OCI-LY7 (cell line): ENCODE measurements at regions not wholly inside any gene's neighbourhood (a gene's known extent, or its start where the extent isn't known, plus 50 kb on each side); places are given as distances from the start of the nearest gene placed in this dataset.

ENCODE experiments used
- BruUV-seq: library from RNA; stranded (reverse); fragments of 400-500 nt; replicated peaks from 2 replicates; lab custom pipeline; 2021; lab: Mats Ljungman, UMichigan
- CTCF ChIA-PET: fragments of 300-600 bp; sonication (Branson Sonifier 250); formaldehyde crosslinking; loops from one replicate; lab custom pipeline; 2022; ENCODE audit warnings: antibody characterized with exemption; ENCODE audit not compliant: unreplicated experiment; lab: Charles Lee
- POLR2A ChIA-PET: fragments of 300-600 bp; sonication (Branson Sonifier 250); formaldehyde crosslinking; loops from one replicate; lab custom pipeline; 2022; ENCODE audit warnings: antibody characterized with exemption; lab: Charles Lee
- DNase-seq: peaks from one replicate; pipeline ENCODE4 v3.0.0-alpha.2; 2015; ENCODE audit warnings: low spot score
- H2AFZ ChIP-seq: fragments of 200-600 bp; sonication (generic), shearing (Covaris generic); 2 replicates; pipeline ENCODE4 v1.6.1; 2014; ENCODE audit warnings: mild to moderate bottlenecking, antibody characterized with exemption, low read length, moderate library complexity
- H3K27ac ChIP-seq: fragments of 200-600 bp; sonication (generic); 2 replicates; pipeline ENCODE4 v1.5.1; 2014; ENCODE audit warnings: mixed run types, low read depth, mild to moderate bottlenecking, moderate library complexity, low read length, inconsistent platforms; ENCODE audit not compliant: poor library complexity, severe bottlenecking
- H3K36me3 ChIP-seq: fragments of 200-600 bp; sonication (generic); 2 replicates; pipeline ENCODE4 v1.6.1; 2014; ENCODE audit warnings: mild to moderate bottlenecking, antibody characterized with exemption, low read length, moderate library complexity, mixed read lengths; ENCODE audit not compliant: insufficient read depth
- H3K4me1 ChIP-seq: fragments of 200-600 bp; sonication (generic); 2 replicates; pipeline ENCODE4 v1.5.1; 2014; ENCODE audit warnings: mild to moderate bottlenecking, low read length; ENCODE audit not compliant: insufficient read depth, poor library complexity, severe bottlenecking
- H3K4me2 ChIP-seq: fragments of 200-600 bp; sonication (generic); 2 replicates; pipeline ENCODE4 v1.6.1; 2014; ENCODE audit warnings: mild to moderate bottlenecking, low read length
- H3K4me3 ChIP-seq: fragments of 200-600 bp; sonication (generic); 2 replicates; pipeline ENCODE4 v1.5.1; 2014; ENCODE audit warnings: mild to moderate bottlenecking, low read depth, low read length; ENCODE audit not compliant: poor library complexity, severe bottlenecking
- H3K79me2 ChIP-seq: fragments of 200-600 bp; sonication (generic); 2 replicates; pipeline ENCODE4 v1.6.1; 2016; ENCODE audit warnings: low read depth, mild to moderate bottlenecking, low read length, moderate library complexity, mixed read lengths; ENCODE audit not compliant: insufficient read depth
- H3K9me2 ChIP-seq: fragments of 200-600 bp; sonication (generic); 2 replicates; pipeline ENCODE4 v1.6.1; 2016; ENCODE audit warnings: mild to moderate bottlenecking, low read length, mixed read lengths; ENCODE audit not compliant: insufficient read depth
- H3K9me3 ChIP-seq: fragments of 200-600 bp; sonication (generic); 2 replicates; pipeline ENCODE4 v1.6.1; 2014; ENCODE audit warnings: mild to moderate bottlenecking, mixed run types, low read length, mixed read lengths
- H4K20me1 ChIP-seq: fragments of 200-600 bp; sonication (generic); 2 replicates; pipeline ENCODE4 v1.6.1; 2014; ENCODE audit warnings: mild to moderate bottlenecking, antibody characterized with exemption, low read length, moderate library complexity, mixed read lengths; ENCODE audit not compliant: insufficient read depth
- CTCF ChIP-seq: fragments of 200-600 bp; sonication (generic); conservative IDR thresholded peaks from 2 replicates; pipeline ENCODE4 v1.5.1; 2014; ENCODE audit warnings: mild to moderate bottlenecking, antibody characterized with exemption, low read length, moderate library complexity, mixed read lengths
- EZH2phosphoT487 ChIP-seq: fragments of 200-600 bp; sonication (generic); IDR thresholded peaks from 2 replicates; pipeline ENCODE4 v1.6.1; 2018; ENCODE audit warnings: low read depth, borderline replicate concordance, mild to moderate bottlenecking, mixed run types, antibody characterized with exemption, low read length, moderate library complexity, mixed read lengths
- intact Hi-C: fragments of 100-400 bp; cut with micrococcal nuclease; formaldehyde crosslinking; loops from one replicate; pipeline ENCODE4 v1.10.0; 2022; ENCODE audit not compliant: unreplicated experiment

GRCh38 chr4:79621061-79621460 is 213.0 kb upstream of the GK2 start:
- ChIA-PET CTCF (no interaction called here), POLR2A (interaction anchor here (1.1 kb wide), 1 partner anchor 15 kb away, joined by 3 read pairs; no protein-coding TSS in a partner anchor)
- no peaks in the 10 kb centered on the region for H3K36me3 ChIP-seq
- H3K9me3 ChIP-seq: no peaks in the 10 kb centered on the region
- no peaks in the 10 kb centered on the region for H3K79me2 ChIP-seq
- no peak overlapping the region for H3K4me2 ChIP-seq
- no peaks in the 10 kb centered on the region for H4K20me1 ChIP-seq
- DNase-seq: no peak
- no peak overlapping the region for H3K4me3 ChIP-seq
- H3K4me1 ChIP-seq: no peaks in the 10 kb centered on the region
- no peak overlapping the region for H2AFZ ChIP-seq
- intact Hi-C loops: no loop called here
- no TSS peak for BruUV-seq
- TF ChIP-seq EZH2phosphoT487: no peak
- no peak for TF ChIP-seq CTCF
- no peak overlapping the region for H3K27ac ChIP-seq
- no peaks in the 10 kb centered on the region for H3K9me2 ChIP-seq

- H3K36me3 ChIP-seq: no peaks in the 10 kb centered on the region
- H3K79me2 ChIP-seq: no peaks in the 10 kb centered on the region
- no peaks in the 10 kb centered on the region for H3K9me2 ChIP-seq
- H4K20me1 ChIP-seq: no peaks in the 10 kb centered on the region
- H3K27ac ChIP-seq: no peak overlapping the region
- no TSS peak for BruUV-seq
- H3K4me3 ChIP-seq: no peak overlapping the region
- H3K9me3 ChIP-seq: no peaks in the 10 kb centered on the region
- no peaks in the 10 kb centered on the region for H3K4me1 ChIP-seq
- ChIA-PET CTCF (no interaction called here), POLR2A (interaction anchor here (1.1 kb wide), 1 partner anchor 16 kb away, joined by 3 read pairs; no protein-coding TSS in a partner anchor)
- H3K4me2 ChIP-seq: no peak overlapping the region
- DNase-seq: no peak
- no peak overlapping the region for H2AFZ ChIP-seq
- intact Hi-C loops: no loop called here
- TF ChIP-seq CTCF (no peak), EZH2phosphoT487 (no peak)
Observed at GRCh38 chr4:79620617-79621016, 212.6 kb upstream of the GK2 start.

GRCh38 chr4:79613269-79613935 is 205.4 kb upstream of the GK2 start:
- no TSS peak for BruUV-seq

More at GRCh38 chr4:79613269-79613935, 205.4 kb upstream of the GK2 start:
- no peak overlapping the region for H3K27ac ChIP-seq
- TF ChIP-seq CTCF (no peak), EZH2phosphoT487 (no peak)
- no peak overlapping the region for H3K4me3 ChIP-seq
- no peak overlapping the region for H2AFZ ChIP-seq
- H3K9me2 ChIP-seq: no peaks in the 10 kb centered on the region
- H4K20me1 ChIP-seq: no peaks in the 10 kb centered on the region
- ChIA-PET POLR2A (interaction anchor here (1.0 kb wide), 2 partner anchors 10 to 122 kb away, joined by 3 to 4 read pairs; no protein-coding TSS in a partner anchor), CTCF (no interaction called here)
- H3K9me3 ChIP-seq: no peaks in the 10 kb centered on the region
- no peak overlapping the region for H3K4me2 ChIP-seq
- H3K36me3 ChIP-seq: no peaks in the 10 kb centered on the region
- DNase-seq: no peak
- no peaks in the 10 kb centered on the region for H3K79me2 ChIP-seq
- intact Hi-C loops: no loop called here
- H3K4me1 ChIP-seq: no peaks in the 10 kb centered on the region
